ENCODE measurements at regions not wholly inside any gene's neighbourhood (a gene's known extent, or its start where the extent isn't known, plus 50 kb on each side); places are given as distances from the start of the nearest gene placed in this dataset.

DNA sequence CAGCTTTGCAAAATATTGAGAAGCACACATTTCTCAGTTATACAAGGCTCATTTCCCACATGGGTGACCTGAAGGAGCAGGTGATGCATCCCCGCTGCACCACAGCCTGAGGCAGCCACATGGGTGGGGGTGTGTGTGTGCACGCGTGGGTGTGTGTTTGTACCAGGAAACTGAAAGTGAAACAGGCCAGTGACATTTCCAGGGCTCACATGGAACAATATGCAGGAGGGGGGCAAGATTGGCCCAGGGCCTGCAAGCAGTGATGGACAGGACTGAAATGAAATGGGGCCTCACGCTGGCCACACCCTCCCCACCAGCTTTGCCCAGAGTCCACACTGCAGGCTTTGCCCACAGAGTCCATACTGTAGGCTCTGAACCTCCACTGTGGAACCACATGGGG lies 154.2 kb upstream of the PARP11 start:
- TF ChIP-seq, protein P1, sequence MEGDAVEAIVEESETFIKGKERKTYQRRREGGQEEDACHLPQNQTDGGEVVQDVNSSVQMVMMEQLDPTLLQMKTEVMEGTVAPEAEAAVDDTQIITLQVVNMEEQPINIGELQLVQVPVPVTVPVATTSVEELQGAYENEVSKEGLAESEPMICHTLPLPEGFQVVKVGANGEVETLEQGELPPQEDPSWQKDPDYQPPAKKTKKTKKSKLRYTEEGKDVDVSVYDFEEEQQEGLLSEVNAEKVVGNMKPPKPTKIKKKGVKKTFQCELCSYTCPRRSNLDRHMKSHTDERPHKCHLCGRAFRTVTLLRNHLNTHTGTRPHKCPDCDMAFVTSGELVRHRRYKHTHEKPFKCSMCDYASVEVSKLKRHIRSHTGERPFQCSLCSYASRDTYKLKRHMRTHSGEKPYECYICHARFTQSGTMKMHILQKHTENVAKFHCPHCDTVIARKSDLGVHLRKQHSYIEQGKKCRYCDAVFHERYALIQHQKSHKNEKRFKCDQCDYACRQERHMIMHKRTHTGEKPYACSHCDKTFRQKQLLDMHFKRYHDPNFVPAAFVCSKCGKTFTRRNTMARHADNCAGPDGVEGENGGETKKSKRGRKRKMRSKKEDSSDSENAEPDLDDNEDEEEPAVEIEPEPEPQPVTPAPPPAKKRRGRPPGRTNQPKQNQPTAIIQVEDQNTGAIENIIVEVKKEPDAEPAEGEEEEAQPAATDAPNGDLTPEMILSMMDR (IDR thresholded peaks at IDR 0.05), result no peak
- no peak for TF ChIP-seq POLR2A (IDR thresholded peaks at IDR 0.05)

Data from breast epithelium (tissue), 3 donors.